Nephron (organoid): ENCODE measurements at regions not wholly inside any gene's neighbourhood (a gene's known extent, or its start where the extent isn't known, plus 50 kb on each side); places are given as distances from the start of the nearest gene placed in this dataset.
"Not testable (repeated sequence)": the region's sequence is repeated elsewhere in the genome, so short reads cannot be mapped to it uniquely, and the experiment has no call there.

Experiments used
- H3K27ac Mint-ChIP-seq, 3 experiments: 2 replicates each; pipeline ENCODE4 v1.8.0; 2020; ENCODE audit warnings: mixed read lengths in 3 of 3, mild to moderate bottlenecking in 2 of 3, moderate library complexity in 1 of 3
- H3K27me3 Mint-ChIP-seq: 2 replicates; pipeline ENCODE4 v1.8.0; 2021; ENCODE audit warnings: low read depth, mild to moderate bottlenecking, moderate library complexity, mixed read lengths
- H3K36me3 Mint-ChIP-seq: 2 replicates; pipeline ENCODE4 v1.8.0; 2020; ENCODE audit warnings: low read depth, mixed read lengths
- H3K4me1 Mint-ChIP-seq: 2 replicates; pipeline ENCODE4 v1.8.0; 2020; ENCODE audit warnings: mixed read lengths
- H3K4me3 Mint-ChIP-seq, 3 experiments: 2 replicates each; pipeline ENCODE4 v1.8.0; 2020; ENCODE audit warnings: mild to moderate bottlenecking in 3 of 3, mixed read lengths in 3 of 3, moderate library complexity in 2 of 3
- H3K9me3 Mint-ChIP-seq: 2 replicates; pipeline ENCODE4 v1.8.0; 2020; ENCODE audit warnings: mixed read lengths
- TF ChIP-seq, protein P1 (sequence below), 3 experiments: fragments of 200-600 bp; sonication (generic); IDR thresholded peaks; one replicate each; pipeline ENCODE4 v1.5.0; 2021; ENCODE audit warnings: antibody characterized with exemption in 3 of 3; ENCODE audit not compliant: unreplicated experiment in 3 of 3

DNA sequence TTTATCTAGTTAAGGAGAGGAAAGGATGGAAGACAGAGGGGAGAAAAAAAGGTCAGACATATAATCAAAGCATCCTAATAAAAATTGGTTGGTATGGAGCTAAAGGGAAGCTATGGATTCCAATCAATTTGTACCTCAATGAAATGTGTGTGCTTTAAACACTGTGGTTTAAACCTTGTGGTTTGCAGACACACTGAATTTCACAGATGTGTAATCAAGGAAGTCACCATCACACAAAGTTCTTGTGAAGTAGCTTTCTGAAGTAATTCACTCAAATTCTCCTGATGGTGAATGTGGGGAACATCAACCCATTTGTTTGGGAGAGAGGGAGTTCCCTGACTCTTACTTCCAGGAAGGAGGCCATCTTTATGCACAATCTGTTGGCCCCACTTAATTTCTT is 243.3 kb upstream of the KRR1 start:
- TF ChIP-seq, protein P1, sequence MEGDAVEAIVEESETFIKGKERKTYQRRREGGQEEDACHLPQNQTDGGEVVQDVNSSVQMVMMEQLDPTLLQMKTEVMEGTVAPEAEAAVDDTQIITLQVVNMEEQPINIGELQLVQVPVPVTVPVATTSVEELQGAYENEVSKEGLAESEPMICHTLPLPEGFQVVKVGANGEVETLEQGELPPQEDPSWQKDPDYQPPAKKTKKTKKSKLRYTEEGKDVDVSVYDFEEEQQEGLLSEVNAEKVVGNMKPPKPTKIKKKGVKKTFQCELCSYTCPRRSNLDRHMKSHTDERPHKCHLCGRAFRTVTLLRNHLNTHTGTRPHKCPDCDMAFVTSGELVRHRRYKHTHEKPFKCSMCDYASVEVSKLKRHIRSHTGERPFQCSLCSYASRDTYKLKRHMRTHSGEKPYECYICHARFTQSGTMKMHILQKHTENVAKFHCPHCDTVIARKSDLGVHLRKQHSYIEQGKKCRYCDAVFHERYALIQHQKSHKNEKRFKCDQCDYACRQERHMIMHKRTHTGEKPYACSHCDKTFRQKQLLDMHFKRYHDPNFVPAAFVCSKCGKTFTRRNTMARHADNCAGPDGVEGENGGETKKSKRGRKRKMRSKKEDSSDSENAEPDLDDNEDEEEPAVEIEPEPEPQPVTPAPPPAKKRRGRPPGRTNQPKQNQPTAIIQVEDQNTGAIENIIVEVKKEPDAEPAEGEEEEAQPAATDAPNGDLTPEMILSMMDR (IDR thresholded peaks at IDR 0.05; ENCODE audit: unreplicated experiment in 3 of 3) = no peak
- Mint-ChIP-seq H3K9me3 (no peaks in the 10 kb centered on the region), H3K27ac (no peak overlapping the region), H3K36me3 (no peaks in the 10 kb centered on the region), H3K27me3 (no peaks in the 10 kb centered on the region), H3K4me3 (no peak overlapping the region), H3K4me1 (peaks cover 11% of the 10 kb centered on the region)

DNA sequence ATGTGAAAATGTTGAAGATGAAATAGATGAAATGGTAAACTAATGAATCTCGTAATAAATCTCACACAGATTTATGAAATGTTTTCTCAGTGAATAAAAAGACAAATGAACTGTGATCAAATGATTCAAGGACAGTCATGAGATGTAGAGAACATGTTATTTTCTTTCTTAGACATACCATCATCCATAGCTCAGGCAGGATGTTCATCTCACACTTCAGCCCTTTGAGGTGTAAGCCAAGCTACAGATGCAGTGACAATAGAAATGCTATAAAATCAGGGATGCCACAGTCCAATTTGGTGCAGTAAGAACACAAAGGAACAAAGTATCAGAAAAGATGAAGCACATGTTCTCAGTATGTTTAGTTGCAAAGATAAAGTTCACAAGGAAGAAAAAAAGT is 242.7 kb upstream of the KRR1 start:
- H3K36me3 Mint-ChIP-seq = no peaks in the 10 kb centered on the region
- H3K27me3 Mint-ChIP-seq = no peaks in the 10 kb centered on the region
- H3K27ac Mint-ChIP-seq = no peak overlapping the region
- H3K4me1 Mint-ChIP-seq = peaks cover 11% of the 10 kb centered on the region
- H3K9me3 Mint-ChIP-seq = no peaks in the 10 kb centered on the region
- H3K4me3 Mint-ChIP-seq = no peak overlapping the region
- TF ChIP-seq, protein P1 (IDR thresholded peaks at IDR 0.05; ENCODE audit: unreplicated experiment in 3 of 3) = no peak

DNA sequence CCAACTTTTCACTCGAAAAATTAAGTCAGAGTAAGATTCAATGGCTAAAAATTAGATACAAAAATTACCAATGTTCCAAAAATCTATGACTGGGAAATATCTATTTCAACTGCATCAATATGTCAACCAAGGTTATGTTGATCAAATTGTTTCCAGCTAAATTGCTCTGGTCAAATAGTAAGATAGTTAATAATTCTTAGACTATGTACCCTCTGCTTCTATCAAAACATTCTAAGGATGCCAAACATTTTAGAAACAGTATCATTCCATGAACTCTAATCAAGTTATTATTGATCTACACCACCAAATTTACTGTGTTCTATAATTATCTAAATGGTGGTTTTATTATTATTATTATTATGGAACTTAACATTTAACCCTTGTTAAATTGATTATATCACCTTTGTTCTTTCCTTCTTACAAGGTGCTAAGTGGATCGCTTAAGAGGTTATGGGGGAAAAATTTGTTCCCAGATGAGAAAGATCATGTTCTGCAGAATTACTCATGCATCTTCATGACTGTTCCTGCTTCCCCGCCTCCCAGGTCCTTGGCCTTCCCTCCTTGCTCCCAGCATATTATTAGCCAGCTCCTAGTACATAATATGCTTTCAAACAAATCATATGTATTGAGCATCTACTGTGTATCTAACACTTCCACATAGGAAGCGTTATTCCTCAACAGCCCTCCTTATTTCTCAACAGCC is 240.5 kb upstream of the KRR1 start:
- Mint-ChIP-seq H3K9me3 (peaks cover 3% of the 10 kb centered on the region), H3K27ac (peak overlapping the region in 2 of 3 experiments; percentile 11 to 27), H3K27me3 (no peaks in the 10 kb centered on the region), H3K36me3 (no peaks in the 10 kb centered on the region), H3K4me1 (peaks cover 10% of the 10 kb centered on the region), H3K4me3 (no peak overlapping the region)
- TF ChIP-seq, protein P1 (IDR thresholded peaks at IDR 0.05; ENCODE audit: unreplicated experiment in 3 of 3) = no peak

DNA sequence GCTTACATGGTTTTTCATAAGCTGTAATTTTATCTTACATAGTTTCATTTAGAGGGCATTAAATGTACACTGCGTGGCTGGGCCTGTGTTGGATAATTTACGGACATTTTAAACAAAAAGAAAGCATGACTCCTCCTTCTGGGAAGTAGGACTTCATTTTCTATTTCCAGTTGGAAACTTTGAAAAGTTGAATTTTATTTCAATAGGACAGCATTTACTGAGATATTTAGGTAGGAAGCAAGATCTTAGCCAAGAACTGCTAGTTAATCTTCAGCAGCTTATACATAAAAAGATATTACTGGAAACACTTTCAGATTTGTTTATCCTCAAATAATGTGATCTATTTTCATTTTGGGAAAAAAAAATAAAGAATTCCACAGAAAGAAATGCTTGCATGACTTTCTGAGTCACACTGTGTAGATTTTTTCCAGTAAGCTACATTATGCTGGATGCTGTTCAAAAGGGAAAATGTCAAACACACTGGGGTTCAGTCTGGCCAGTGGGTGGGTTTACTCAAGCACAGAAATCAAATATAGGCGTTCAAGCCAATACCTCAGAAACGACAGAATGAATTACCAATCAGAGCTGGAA is 239.4 kb upstream of the KRR1 start:
- Mint-ChIP-seq H3K27me3 (no peaks in the 10 kb centered on the region), H3K9me3 (peaks cover 3% of the 10 kb centered on the region), H3K4me3 (peak overlapping the region in 1 of 3 experiments; percentile 25), H3K36me3 (no peaks in the 10 kb centered on the region), H3K4me1 (peaks cover 7% of the 10 kb centered on the region), H3K27ac (peak overlapping the region in 2 of 3 experiments; percentile 54 to 89)
- TF ChIP-seq, protein P1 (IDR thresholded peaks at IDR 0.05; ENCODE audit: unreplicated experiment in 3 of 3) = no peak

DNA sequence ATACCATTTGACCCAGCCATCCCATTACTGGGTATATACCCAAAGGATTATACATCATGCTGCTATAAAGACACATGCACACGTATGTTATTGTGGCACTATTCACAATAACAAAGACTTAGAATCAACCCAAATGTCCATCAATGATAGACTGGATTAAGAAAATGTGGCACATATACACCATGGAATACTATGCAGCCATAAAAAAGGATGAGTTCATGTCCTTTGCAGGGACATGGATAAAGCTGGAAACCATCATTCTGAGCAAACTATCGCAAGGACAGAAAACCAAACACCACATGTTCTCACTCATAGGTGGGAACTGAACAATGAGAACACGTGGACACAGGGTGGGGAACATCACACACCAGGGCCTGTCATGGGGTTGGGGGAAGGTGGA is 237.6 kb upstream of the KRR1 start:
- H3K27me3 Mint-ChIP-seq, H3K4me3 Mint-ChIP-seq, H3K36me3 Mint-ChIP-seq, H3K27ac Mint-ChIP-seq, H3K9me3 Mint-ChIP-seq: not testable (repeated sequence)
- peaks cover 23% of the 10 kb centered on the region for H3K4me1 Mint-ChIP-seq

DNA sequence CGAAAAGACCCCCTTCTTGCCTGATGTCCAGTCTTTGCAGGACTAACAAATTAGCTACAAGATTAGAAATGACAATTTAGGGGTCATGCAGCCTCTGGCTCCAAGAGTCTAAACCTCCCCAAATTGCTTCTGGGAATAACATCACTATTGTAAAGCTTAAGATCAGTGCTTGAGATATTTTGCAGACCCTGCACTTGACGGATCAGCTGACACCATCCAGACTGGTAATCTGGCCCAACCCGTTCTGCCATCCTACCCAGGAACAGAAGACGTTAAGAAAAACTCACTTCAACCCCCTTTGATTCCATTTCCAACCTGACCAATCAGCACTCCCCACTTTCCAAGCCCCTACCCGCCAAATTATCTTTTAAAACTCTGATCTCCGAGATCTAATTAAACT is 236.7 kb upstream of the KRR1 start:
- Mint-ChIP-seq H3K27ac (no peak overlapping the region), H3K36me3 (no peaks in the 10 kb centered on the region), H3K4me3 (no peak overlapping the region), H3K9me3 (peaks cover 3% of the 10 kb centered on the region), H3K27me3 (no peaks in the 10 kb centered on the region), H3K4me1 (peaks cover 23% of the 10 kb centered on the region)
- TF ChIP-seq, protein P1 (IDR thresholded peaks at IDR 0.05; ENCODE audit: unreplicated experiment in 3 of 3) = no peak
